ENCODE measurements at regions not wholly inside any gene's neighbourhood (a gene's known extent, or its start where the extent isn't known, plus 50 kb on each side); places are given as distances from the start of the nearest gene placed in this dataset.

- POLR2A ChIA-PET: no interaction called here
- CTCF ChIA-PET: interaction anchor here (0.5 to 1.1 kb wide), 3 partner anchors 14 to 418 kb away, joined by 3 to 4 read pairs (median 4); no protein-coding TSS in a partner anchor
- H3K36me3 ChIP-seq (ENCODE audit: control insufficient read depth in 4 of 4, insufficient read depth in 4 of 4, low read length in 3 of 4): no peaks in the 10 kb centered on the region
Observed at GRCh38 chr1:39085174-39085573, 59.0 kb downstream of the NDUFS5 start.

GRCh38 chr1:39086386-39086785 lies 60.2 kb downstream of the NDUFS5 start:
- WGBS (ENCODE audit: insufficient coverage): 37% methylated on average over 2 of the region's 3 CpGs
- H3K27me3 ChIP-seq (replicated peaks in 2 of 5; ENCODE audit: control insufficient read depth in 4 of 5, insufficient read depth in 5 of 5, low read length in 4 of 5): peaks cover 6 to 22% (median 8%) of the 10 kb centered on the region in 5 experiments
- POLR2A ChIA-PET: no interaction called here
- H3K36me3 ChIP-seq (ENCODE audit: control insufficient read depth in 4 of 4, insufficient read depth in 4 of 4, low read length in 3 of 4): no peaks in the 10 kb centered on the region
- no peak overlapping the region for H3K27ac ChIP-seq (ENCODE audit: insufficient read depth in 1 of 2, low read depth in 1 of 2, low read length in 2 of 2, poor library complexity in 1 of 2, severe bottlenecking in 2 of 2)
- peak in 2 of 3 donors; percentile 58 to 66 for DNase-seq
- H3K4me1 ChIP-seq (ENCODE audit: control extremely low read depth in 1 of 4, control insufficient read depth in 4 of 4, insufficient read depth in 4 of 4, low read length in 3 of 4): peaks cover 0 to 18% (median 16%) of the 10 kb centered on the region in 4 experiments
- CTCF ChIA-PET: interaction anchor here (1.0 kb wide), 1 partner anchor 12 kb away, joined by 4 read pairs; no protein-coding TSS in a partner anchor
- H3K4me3 ChIP-seq (ENCODE audit: control insufficient read depth in 1 of 7, extremely low read depth in 1 of 7, insufficient read depth in 4 of 7, low read depth in 2 of 7, low read length in 6 of 7): no peak overlapping the region
- H3K9me3 ChIP-seq (ENCODE audit: control extremely low read depth in 1 of 5, control insufficient read depth in 4 of 5, insufficient read depth in 2 of 5, low read depth in 1 of 5, low read length in 4 of 5): no peaks in the 10 kb centered on the region

More at GRCh38 chr1:39085174-39085573, 59.0 kb downstream of the NDUFS5 start:
- H3K4me1 ChIP-seq (ENCODE audit: control extremely low read depth in 1 of 4, control insufficient read depth in 4 of 4, insufficient read depth in 4 of 4, low read length in 3 of 4): peaks cover 0 to 24% (median 19%) of the 10 kb centered on the region in 4 experiments
- H3K27ac ChIP-seq (ENCODE audit: insufficient read depth in 1 of 2, low read depth in 1 of 2, low read length in 2 of 2, poor library complexity in 1 of 2, severe bottlenecking in 2 of 2): no peak overlapping the region
- no peak overlapping the region for H3K4me3 ChIP-seq (ENCODE audit: control insufficient read depth in 1 of 7, extremely low read depth in 1 of 7, insufficient read depth in 4 of 7, low read depth in 2 of 7, low read length in 6 of 7)
- no peaks in the 10 kb centered on the region for H3K9me3 ChIP-seq (ENCODE audit: control extremely low read depth in 1 of 5, control insufficient read depth in 4 of 5, insufficient read depth in 2 of 5, low read depth in 1 of 5, low read length in 4 of 5)
- H3K27me3 ChIP-seq (replicated peaks in 2 of 5; ENCODE audit: control insufficient read depth in 4 of 5, insufficient read depth in 5 of 5, low read length in 4 of 5): peaks cover 8 to 29% (median 13%) of the 10 kb centered on the region in 5 experiments
- DNase-seq: no peak
- WGBS (ENCODE audit: insufficient coverage): 100% methylated on average over 3 of the region's 4 CpGs

DNA sequence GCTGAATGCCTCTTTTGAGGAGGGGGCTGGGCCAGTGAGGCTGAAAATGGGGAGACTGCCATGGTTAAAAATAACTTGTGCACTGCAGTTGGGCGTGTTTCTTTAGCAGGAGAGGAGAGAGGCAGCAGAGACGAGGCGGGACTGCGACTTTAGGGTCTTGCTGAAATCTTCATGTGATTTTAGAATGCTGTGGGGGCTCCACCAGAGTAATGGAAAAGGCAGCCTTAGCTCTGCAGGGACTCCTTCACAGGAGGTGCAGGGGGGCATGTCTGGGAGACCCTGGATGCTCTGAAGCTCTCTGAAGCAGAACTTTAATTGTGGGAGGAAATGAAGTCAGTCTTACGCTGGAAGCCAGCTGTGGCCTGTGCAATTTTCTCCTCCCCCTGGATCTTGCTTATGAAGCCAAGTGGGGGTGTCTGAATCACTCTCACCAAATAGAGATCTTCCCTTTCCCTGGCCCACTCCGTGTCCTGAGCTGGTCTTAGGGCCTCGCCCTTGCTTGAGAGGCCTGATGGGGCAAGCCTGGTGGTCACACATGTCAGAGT lies 60.8 kb downstream of the NDUFS5 start:
- H3K9me3 ChIP-seq (ENCODE audit: control extremely low read depth in 1 of 5, control insufficient read depth in 4 of 5, insufficient read depth in 2 of 5, low read depth in 1 of 5, low read length in 4 of 5): no peaks in the 10 kb centered on the region
- CTCF ChIA-PET: no interaction called here
- peaks cover 6 to 17% (median 8%) of the 10 kb centered on the region in 5 experiments for H3K27me3 ChIP-seq (replicated peaks in 2 of 5; ENCODE audit: control insufficient read depth in 4 of 5, insufficient read depth in 5 of 5, low read length in 4 of 5)
- DNase-seq: peak in 1 of 3 donors; percentile 37
- POLR2A ChIA-PET: no interaction called here
- H3K4me1 ChIP-seq (ENCODE audit: control extremely low read depth in 1 of 4, control insufficient read depth in 4 of 4, insufficient read depth in 4 of 4, low read length in 3 of 4): peaks cover 0 to 17% (median 12%) of the 10 kb centered on the region in 4 experiments
- no peak overlapping the region for H3K4me3 ChIP-seq (ENCODE audit: control insufficient read depth in 1 of 7, extremely low read depth in 1 of 7, insufficient read depth in 4 of 7, low read depth in 2 of 7, low read length in 6 of 7)
- H3K36me3 ChIP-seq (ENCODE audit: control insufficient read depth in 4 of 4, insufficient read depth in 4 of 4, low read length in 3 of 4): no peaks in the 10 kb centered on the region
- 91% methylated on average over 6 of the region's 7 CpGs for WGBS (ENCODE audit: insufficient coverage)
- H3K27ac ChIP-seq (ENCODE audit: insufficient read depth in 1 of 2, low read depth in 1 of 2, low read length in 2 of 2, poor library complexity in 1 of 2, severe bottlenecking in 2 of 2): no peak overlapping the region

GRCh38 chr1:39087435-39087834 lies 61.3 kb downstream of the NDUFS5 start:
- WGBS (ENCODE audit: insufficient coverage): 94% methylated on average over 3 of the region's 3 CpGs
- POLR2A ChIA-PET: no interaction called here
- CTCF ChIA-PET: no interaction called here
- Histone ChIP-seq H3K4me1 (ENCODE audit: control extremely low read depth in 1 of 4, control insufficient read depth in 4 of 4, insufficient read depth in 4 of 4, low read length in 3 of 4) (peaks cover 0 to 19% (median 12%) of the 10 kb centered on the region in 4 experiments), H3K36me3 (ENCODE audit: control insufficient read depth in 4 of 4, insufficient read depth in 4 of 4, low read length in 3 of 4) (no peaks in the 10 kb centered on the region), H3K27ac (ENCODE audit: insufficient read depth in 1 of 2, low read depth in 1 of 2, low read length in 2 of 2, poor library complexity in 1 of 2, severe bottlenecking in 2 of 2) (no peak overlapping the region), H3K9me3 (ENCODE audit: control extremely low read depth in 1 of 5, control insufficient read depth in 4 of 5, insufficient read depth in 2 of 5, low read depth in 1 of 5, low read length in 4 of 5) (no peaks in the 10 kb centered on the region), H3K4me3 (ENCODE audit: control insufficient read depth in 1 of 7, extremely low read depth in 1 of 7, insufficient read depth in 4 of 7, low read depth in 2 of 7, low read length in 6 of 7) (no peak overlapping the region), H3K27me3 (replicated peaks in 2 of 5; ENCODE audit: control insufficient read depth in 4 of 5, insufficient read depth in 5 of 5, low read length in 4 of 5) (peaks cover 6 to 12% (median 8%) of the 10 kb centered on the region in 5 experiments)
- no peak for DNase-seq

- Histone ChIP-seq H3K27me3 (replicated peaks in 2 of 5; ENCODE audit: control insufficient read depth in 4 of 5, insufficient read depth in 5 of 5, low read length in 4 of 5) (peaks cover 0 to 3% (median 0%) of the 10 kb centered on the region in 5 experiments), H3K4me3 (ENCODE audit: control insufficient read depth in 1 of 7, extremely low read depth in 1 of 7, insufficient read depth in 4 of 7, low read depth in 2 of 7, low read length in 6 of 7) (no peak overlapping the region), H3K27ac (ENCODE audit: insufficient read depth in 1 of 2, low read depth in 1 of 2, low read length in 2 of 2, poor library complexity in 1 of 2, severe bottlenecking in 2 of 2) (no peak overlapping the region), H3K4me1 (ENCODE audit: control extremely low read depth in 1 of 4, control insufficient read depth in 4 of 4, insufficient read depth in 4 of 4, low read length in 3 of 4) (peaks cover 0 to 19% (median 12%) of the 10 kb centered on the region in 4 experiments), H3K9me3 (ENCODE audit: control extremely low read depth in 1 of 5, control insufficient read depth in 4 of 5, insufficient read depth in 2 of 5, low read depth in 1 of 5, low read length in 4 of 5) (no peaks in the 10 kb centered on the region), H3K36me3 (ENCODE audit: control insufficient read depth in 4 of 4, insufficient read depth in 4 of 4, low read length in 3 of 4) (no peaks in the 10 kb centered on the region)
- CTCF ChIA-PET: interaction anchor here (0.6 to 1.5 kb wide), 7 partner anchors 8 to 220 kb away, joined by 3 to 4 read pairs (median 3); no protein-coding TSS in a partner anchor
- WGBS (ENCODE audit: insufficient coverage): no CpG with 5 or more reads among the region's 3 CpGs
- POLR2A ChIA-PET: no interaction called here
- no peak for DNase-seq
Observed at GRCh38 chr1:39088658-39089057, 62.5 kb downstream of the NDUFS5 start.

- 69% methylated on average over 1 of the region's 3 CpGs for WGBS (ENCODE audit: insufficient coverage)
- CTCF ChIA-PET: interaction anchor here (0.7 to 4.1 kb wide), 6 partner anchors 16 to 198 kb away, joined by 3 to 18 read pairs (median 4); no protein-coding TSS in a partner anchor
- Histone ChIP-seq H3K27ac (ENCODE audit: insufficient read depth in 1 of 2, low read depth in 1 of 2, low read length in 2 of 2, poor library complexity in 1 of 2, severe bottlenecking in 2 of 2) (no peak overlapping the region), H3K4me1 (ENCODE audit: control extremely low read depth in 1 of 4, control insufficient read depth in 4 of 4, insufficient read depth in 4 of 4, low read length in 3 of 4) (peaks cover 0 to 19% (median 12%) of the 10 kb centered on the region in 4 experiments), H3K27me3 (replicated peaks in 2 of 5; ENCODE audit: control insufficient read depth in 4 of 5, insufficient read depth in 5 of 5, low read length in 4 of 5) (no peaks in the 10 kb centered on the region), H3K9me3 (ENCODE audit: control extremely low read depth in 1 of 5, control insufficient read depth in 4 of 5, insufficient read depth in 2 of 5, low read depth in 1 of 5, low read length in 4 of 5) (no peaks in the 10 kb centered on the region), H3K36me3 (ENCODE audit: control insufficient read depth in 4 of 4, insufficient read depth in 4 of 4, low read length in 3 of 4) (no peaks in the 10 kb centered on the region), H3K4me3 (ENCODE audit: control insufficient read depth in 1 of 7, extremely low read depth in 1 of 7, insufficient read depth in 4 of 7, low read depth in 2 of 7, low read length in 6 of 7) (no peak overlapping the region)
- DNase-seq: no peak
- POLR2A ChIA-PET: no interaction called here
Observed at GRCh38 chr1:39089931-39090521, 63.9 kb downstream of the NDUFS5 start.

GRCh38 chr1:39090757-39091380 lies 64.7 kb downstream of the NDUFS5 start:
- Histone ChIP-seq H3K4me1 (ENCODE audit: control extremely low read depth in 1 of 4, control insufficient read depth in 4 of 4, insufficient read depth in 4 of 4, low read length in 3 of 4) (peaks cover 0 to 19% (median 12%) of the 10 kb centered on the region in 4 experiments), H3K27me3 (replicated peaks in 2 of 5; ENCODE audit: control insufficient read depth in 4 of 5, insufficient read depth in 5 of 5, low read length in 4 of 5) (no peaks in the 10 kb centered on the region), H3K9me3 (ENCODE audit: control extremely low read depth in 1 of 5, control insufficient read depth in 4 of 5, insufficient read depth in 2 of 5, low read depth in 1 of 5, low read length in 4 of 5) (no peaks in the 10 kb centered on the region), H3K36me3 (ENCODE audit: control insufficient read depth in 4 of 4, insufficient read depth in 4 of 4, low read length in 3 of 4) (no peaks in the 10 kb centered on the region), H3K27ac (ENCODE audit: insufficient read depth in 1 of 2, low read depth in 1 of 2, low read length in 2 of 2, poor library complexity in 1 of 2, severe bottlenecking in 2 of 2) (no peak overlapping the region), H3K4me3 (ENCODE audit: control insufficient read depth in 1 of 7, extremely low read depth in 1 of 7, insufficient read depth in 4 of 7, low read depth in 2 of 7, low read length in 6 of 7) (no peak overlapping the region)
- WGBS (ENCODE audit: insufficient coverage): 100% methylated on average over 2 of the region's 3 CpGs
- POLR2A ChIA-PET: no interaction called here
- CTCF ChIA-PET: interaction anchor here (1.0 to 4.1 kb wide), 9 partner anchors 8 to 263 kb away, joined by 3 to 18 read pairs (median 3); no protein-coding TSS in a partner anchor
- no peak for DNase-seq
